Rectal smooth muscle tissue (tissue), 1 donor: ENCODE measurements at regions not wholly inside any gene's neighbourhood (a gene's known extent, or its start where the extent isn't known, plus 50 kb on each side); places are given as distances from the start of the nearest gene placed in this dataset.

Experiments used
- H3K27ac ChIP-seq: one replicate; pipeline ENCODE4 v1.7.0; 2013; ENCODE audit warnings: low read depth, low read length, inconsistent platforms
- H3K27me3 ChIP-seq: one replicate; pipeline ENCODE4 v1.7.0; 2013; ENCODE audit warnings: low read length; ENCODE audit not compliant: control insufficient read depth, insufficient read depth
- H3K36me3 ChIP-seq: one replicate; pipeline ENCODE4 v1.7.0; 2013; ENCODE audit warnings: low read length; ENCODE audit not compliant: control insufficient read depth, insufficient read depth
- H3K4me1 ChIP-seq: one replicate; pipeline ENCODE4 v1.7.0; 2013; ENCODE audit warnings: low read length; ENCODE audit not compliant: control insufficient read depth, insufficient read depth
- H3K4me3 ChIP-seq: one replicate; pipeline ENCODE4 v1.7.0; 2013; ENCODE audit warnings: low read length
- H3K9ac ChIP-seq: one replicate; pipeline ENCODE4 v1.7.0; 2013; ENCODE audit warnings: low read length

GRCh38 chr18:10322435-10322834 lies 132.0 kb upstream of the APCDD1 start:
- H3K4me1 ChIP-seq: no peaks in the 10 kb centered on the region
- H3K27me3 ChIP-seq: no peaks in the 10 kb centered on the region
- no peak overlapping the region for H3K4me3 ChIP-seq
- no peak overlapping the region for H3K9ac ChIP-seq
- H3K27ac ChIP-seq: no peak overlapping the region
- no peaks in the 10 kb centered on the region for H3K36me3 ChIP-seq

- H3K9ac ChIP-seq: no peak overlapping the region
- no peak overlapping the region for H3K27ac ChIP-seq
- H3K4me3 ChIP-seq: no peak overlapping the region
- H3K4me1 ChIP-seq: no peaks in the 10 kb centered on the region
- H3K27me3 ChIP-seq: no peaks in the 10 kb centered on the region
- no peaks in the 10 kb centered on the region for H3K36me3 ChIP-seq
Measured at GRCh38 chr18:10329101-10329500, 125.3 kb upstream of the APCDD1 start.

DNA sequence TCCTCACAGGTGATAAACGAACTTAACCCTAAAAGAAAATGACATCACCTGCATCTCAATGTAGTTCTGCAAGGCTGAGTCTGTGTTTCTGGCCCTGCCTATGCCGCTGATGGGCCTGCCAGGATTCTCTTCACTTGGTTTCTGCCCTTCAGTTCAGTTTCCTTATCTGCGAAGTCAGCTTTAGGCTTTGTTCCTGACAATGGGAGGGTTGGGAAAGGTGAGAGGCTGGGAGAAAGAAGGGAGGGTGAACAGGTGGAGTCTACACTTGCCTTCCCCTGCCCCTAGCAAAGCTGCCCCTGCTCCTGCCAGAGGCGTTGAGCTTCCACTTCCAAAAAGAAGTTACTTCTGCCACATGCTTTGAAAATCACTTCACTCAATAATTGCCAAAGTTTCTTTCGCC lies 124.0 kb upstream of the APCDD1 start:
- H3K36me3 ChIP-seq: no peaks in the 10 kb centered on the region
- H3K9ac ChIP-seq: no peak overlapping the region
- no peaks in the 10 kb centered on the region for H3K4me1 ChIP-seq
- no peak overlapping the region for H3K4me3 ChIP-seq
- no peaks in the 10 kb centered on the region for H3K27me3 ChIP-seq
- no peak overlapping the region for H3K27ac ChIP-seq

- H3K27me3 ChIP-seq: no peaks in the 10 kb centered on the region
- H3K36me3 ChIP-seq: no peaks in the 10 kb centered on the region
- H3K4me1 ChIP-seq: no peaks in the 10 kb centered on the region
- H3K4me3 ChIP-seq: no peak overlapping the region
- H3K27ac ChIP-seq: no peak overlapping the region
- H3K9ac ChIP-seq: no peak overlapping the region
Measured at GRCh38 chr18:10332452-10332851, 122.0 kb upstream of the APCDD1 start.

DNA sequence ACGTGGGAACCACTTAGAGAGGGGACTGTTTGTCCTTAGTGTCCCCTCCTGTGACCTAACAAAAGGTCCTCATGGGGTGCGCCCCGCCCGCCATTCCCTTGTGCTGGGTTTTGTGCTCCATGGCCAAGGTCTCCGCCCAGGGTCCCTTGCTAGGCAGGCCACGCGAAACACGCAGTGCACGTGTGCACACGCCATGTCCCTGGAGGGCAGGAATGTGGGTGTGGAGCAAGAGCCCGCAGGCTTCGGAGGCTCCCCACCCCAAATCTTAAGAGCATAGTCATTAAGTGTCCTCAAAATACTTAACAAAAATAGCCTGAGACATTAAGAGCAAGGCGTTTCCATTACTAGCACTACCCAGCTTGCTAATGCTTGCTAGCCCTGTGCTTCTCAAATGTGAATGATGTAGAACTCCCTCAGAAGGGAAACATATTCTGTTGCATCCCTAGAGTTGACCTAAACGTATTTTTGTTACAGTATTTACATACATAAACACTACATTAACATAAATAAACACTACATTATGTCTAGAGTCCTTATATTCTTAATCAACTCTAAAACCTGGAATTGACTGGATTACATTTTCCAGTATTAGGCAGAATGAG lies 117.6 kb upstream of the APCDD1 start:
- no peak overlapping the region for H3K9ac ChIP-seq
- H3K4me1 ChIP-seq: no peaks in the 10 kb centered on the region
- H3K4me3 ChIP-seq: no peak overlapping the region
- no peaks in the 10 kb centered on the region for H3K36me3 ChIP-seq
- H3K27ac ChIP-seq: no peak overlapping the region
- no peaks in the 10 kb centered on the region for H3K27me3 ChIP-seq

DNA sequence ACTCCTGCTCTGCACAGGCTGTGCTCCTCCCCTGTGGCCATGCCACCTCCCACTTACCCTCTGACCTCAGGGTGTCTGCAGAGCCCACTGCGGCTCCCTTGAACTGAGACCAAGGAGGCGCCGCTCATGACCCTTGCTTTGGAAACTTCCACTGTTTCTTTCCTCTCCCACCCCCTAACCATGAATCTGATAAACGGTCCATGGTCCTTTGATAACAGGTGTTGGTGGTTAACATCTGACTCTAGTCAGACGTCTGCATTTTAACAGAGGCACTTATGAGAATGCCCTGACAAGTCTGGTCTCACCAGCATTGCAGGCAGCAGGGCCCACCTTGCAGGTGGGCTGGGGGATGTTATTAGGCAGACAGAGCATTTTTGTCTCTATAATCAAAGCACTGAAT lies 113.6 kb upstream of the APCDD1 start:
- H3K4me1 ChIP-seq: no peaks in the 10 kb centered on the region
- H3K4me3 ChIP-seq: no peak overlapping the region
- H3K36me3 ChIP-seq: no peaks in the 10 kb centered on the region
- no peak overlapping the region for H3K27ac ChIP-seq
- H3K9ac ChIP-seq: no peak overlapping the region
- H3K27me3 ChIP-seq: no peaks in the 10 kb centered on the region

DNA sequence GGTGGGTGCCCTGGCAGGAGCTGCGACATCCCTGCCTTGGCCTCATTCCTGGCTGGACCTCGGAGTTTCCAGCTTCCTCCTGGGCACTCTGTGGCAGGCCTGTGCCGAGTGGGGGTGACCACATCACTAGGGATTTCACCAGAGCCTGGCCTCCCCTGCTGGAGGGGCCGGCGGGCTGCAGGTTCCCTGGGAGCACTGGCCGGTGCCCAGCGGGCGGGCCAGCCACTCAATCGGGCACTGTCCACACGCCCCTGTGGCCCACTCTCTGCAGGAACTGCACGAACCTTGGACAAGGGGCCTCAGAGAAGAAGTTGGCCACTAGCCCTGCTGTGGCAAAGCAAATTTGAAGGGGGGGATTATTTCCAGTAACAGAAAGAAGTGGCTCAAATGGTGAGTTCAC lies 110.7 kb upstream of the APCDD1 start:
- Histone ChIP-seq H3K4me3 (no peak overlapping the region), H3K27me3 (no peaks in the 10 kb centered on the region), H3K9ac (no peak overlapping the region), H3K36me3 (no peaks in the 10 kb centered on the region), H3K4me1 (no peaks in the 10 kb centered on the region), H3K27ac (no peak overlapping the region)

DNA sequence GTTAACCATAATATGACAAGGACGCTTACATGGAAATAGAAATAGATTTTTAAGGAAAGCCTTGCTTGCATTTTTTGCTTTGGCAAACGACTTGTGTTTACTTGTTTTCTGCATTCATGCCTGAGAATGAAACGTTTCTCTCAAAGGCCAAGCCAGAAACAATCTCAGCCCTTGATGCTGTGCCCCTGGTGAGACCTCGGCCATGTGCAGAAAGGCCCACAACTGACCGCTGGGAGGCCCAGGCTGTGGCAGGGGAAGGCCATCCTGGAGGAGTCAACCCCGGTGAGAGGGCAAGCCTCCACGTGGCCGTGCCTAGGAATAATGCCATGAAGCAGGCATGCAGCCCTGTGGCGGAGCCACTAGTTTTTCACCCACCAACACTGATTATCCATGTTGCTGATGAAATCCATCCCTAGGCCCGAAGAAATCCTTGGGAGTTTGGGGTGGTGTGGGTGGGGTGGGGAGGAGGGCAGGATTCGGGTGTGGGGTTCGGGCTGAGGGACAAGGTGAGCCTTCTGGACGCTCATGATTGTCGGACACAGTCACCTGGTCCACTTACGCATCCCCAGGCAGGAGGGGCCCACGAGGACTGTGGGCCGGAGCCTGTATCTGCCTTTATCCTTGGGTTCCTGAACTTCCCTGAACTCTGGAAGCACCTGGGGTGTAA lies 107.6 kb upstream of the APCDD1 start:
- Histone ChIP-seq H3K4me1 (no peaks in the 10 kb centered on the region), H3K36me3 (no peaks in the 10 kb centered on the region), H3K27ac (no peak overlapping the region), H3K27me3 (no peaks in the 10 kb centered on the region), H3K4me3 (no peak overlapping the region), H3K9ac (no peak overlapping the region)

- Histone ChIP-seq H3K4me1 (peaks cover 2% of the 10 kb centered on the region), H3K9ac (no peak overlapping the region), H3K27me3 (no peaks in the 10 kb centered on the region), H3K4me3 (no peak overlapping the region), H3K27ac (no peak overlapping the region), H3K36me3 (no peaks in the 10 kb centered on the region)
Measured at GRCh38 chr18:10349561-10349960, 104.9 kb upstream of the APCDD1 start.

DNA sequence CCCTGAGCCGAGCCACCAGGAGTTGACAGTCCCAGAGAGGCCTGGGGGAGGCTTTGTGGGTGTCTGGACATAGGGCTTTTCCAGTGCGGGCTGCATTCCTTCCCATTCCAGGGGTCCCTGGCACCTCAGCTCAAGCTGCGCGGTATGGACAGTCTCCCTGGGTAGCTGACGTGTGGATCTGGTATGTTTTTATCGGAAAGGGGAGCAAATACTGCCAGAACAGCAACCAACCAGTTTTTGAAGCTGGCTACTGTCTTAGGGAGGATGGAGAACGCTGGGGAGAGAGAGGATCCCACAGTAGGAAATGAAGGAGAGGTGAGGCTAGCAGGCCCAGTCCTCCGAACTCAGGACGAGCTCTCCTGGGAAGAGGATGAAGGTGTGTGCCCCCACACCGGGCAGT lies 103.8 kb upstream of the APCDD1 start:
- no peak overlapping the region for H3K4me3 ChIP-seq
- peaks cover 2% of the 10 kb centered on the region for H3K4me1 ChIP-seq
- no peaks in the 10 kb centered on the region for H3K36me3 ChIP-seq
- H3K27me3 ChIP-seq: no peaks in the 10 kb centered on the region
- peak overlapping the region; percentile 32 for H3K27ac ChIP-seq
- H3K9ac ChIP-seq: no peak overlapping the region

DNA sequence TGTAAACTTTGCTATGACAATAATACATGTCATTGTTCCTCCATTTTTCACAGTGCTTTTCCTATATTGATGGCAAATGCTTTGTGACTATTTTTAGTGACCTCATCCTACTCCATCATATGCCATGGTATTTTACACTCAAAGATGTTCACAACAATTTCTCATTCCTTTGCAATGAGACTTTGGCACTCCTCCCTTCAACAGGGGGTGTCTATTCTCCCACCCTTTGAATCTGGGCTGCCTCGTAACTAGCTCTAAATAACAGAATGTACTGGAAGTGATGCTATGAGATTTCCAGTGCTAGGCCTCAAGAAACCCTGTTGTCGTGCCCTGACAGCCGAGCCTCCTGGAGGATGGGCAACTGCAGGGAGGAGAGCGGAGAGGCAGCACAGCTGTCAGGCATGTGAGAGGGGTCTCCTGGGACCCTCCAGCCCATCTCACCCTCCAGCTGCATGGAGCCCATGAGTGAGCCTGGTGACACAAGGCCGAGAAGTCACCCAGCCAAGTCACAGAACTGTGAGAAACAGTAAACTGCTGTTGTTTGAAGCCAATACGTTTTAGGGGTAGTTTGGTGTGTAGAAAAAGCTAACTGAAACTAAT lies 103.1 kb upstream of the APCDD1 start:
- no peak overlapping the region for H3K9ac ChIP-seq
- H3K36me3 ChIP-seq: no peaks in the 10 kb centered on the region
- peak overlapping the region; percentile 32 for H3K27ac ChIP-seq
- H3K4me3 ChIP-seq: no peak overlapping the region
- H3K4me1 ChIP-seq: peaks cover 2% of the 10 kb centered on the region
- no peaks in the 10 kb centered on the region for H3K27me3 ChIP-seq

DNA sequence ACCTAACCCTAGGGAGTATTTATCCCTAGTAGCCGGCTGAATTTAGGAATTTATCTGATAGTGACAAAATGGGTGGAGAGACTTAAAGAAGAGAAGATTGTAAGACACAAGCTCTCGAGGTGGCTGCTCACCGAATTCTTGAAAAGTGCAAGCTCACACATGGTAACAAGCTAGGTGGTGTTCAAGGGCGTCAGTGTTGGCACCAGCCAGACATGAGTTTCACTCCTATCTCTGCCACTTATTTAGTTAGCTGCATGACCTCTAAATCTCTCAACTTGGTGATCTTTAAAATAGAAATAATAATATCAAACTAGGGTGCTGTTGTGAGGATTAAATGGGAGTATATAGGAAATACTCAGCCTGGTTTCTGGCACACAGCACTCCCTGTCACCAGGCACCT lies 102.6 kb upstream of the APCDD1 start:
- Histone ChIP-seq H3K4me1 (peaks cover 2% of the 10 kb centered on the region), H3K9ac (no peak overlapping the region), H3K4me3 (no peak overlapping the region), H3K27ac (no peak overlapping the region), H3K36me3 (no peaks in the 10 kb centered on the region), H3K27me3 (no peaks in the 10 kb centered on the region)

DNA sequence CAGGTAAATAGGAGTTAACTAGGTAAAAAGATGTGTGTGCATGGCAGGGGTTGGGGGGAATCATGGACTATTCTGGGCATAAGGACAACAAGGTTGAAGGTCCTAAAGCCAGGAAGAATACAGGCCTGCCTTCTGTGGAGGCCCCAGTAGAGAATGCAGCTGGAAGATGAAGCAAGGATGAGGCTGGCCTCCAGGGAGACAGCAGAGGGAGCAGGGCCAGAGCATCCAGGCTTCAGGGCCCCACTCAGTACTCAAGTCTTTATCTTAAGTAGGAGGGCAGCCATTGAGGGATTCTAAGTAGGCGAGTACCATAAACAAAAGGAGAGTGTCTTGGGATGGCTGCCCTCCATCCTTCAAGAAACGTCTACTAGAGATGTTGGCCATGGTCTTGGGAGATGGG lies 101.8 kb upstream of the APCDD1 start:
- H3K27me3 ChIP-seq: no peaks in the 10 kb centered on the region
- no peak overlapping the region for H3K4me3 ChIP-seq
- no peaks in the 10 kb centered on the region for H3K36me3 ChIP-seq
- H3K4me1 ChIP-seq: peaks cover 2% of the 10 kb centered on the region
- no peak overlapping the region for H3K27ac ChIP-seq
- no peak overlapping the region for H3K9ac ChIP-seq
